Activated naive CD8-positive, alpha-beta T cell treated with anti-CD3 and anti-CD28 coated beads, Interleukin-2, amount 10 ng/mL, durations not matched to agents 7 days and 5 days (primary cell): ENCODE measurements at regions not wholly inside any gene's neighbourhood (a gene's known extent, or its start where the extent isn't known, plus 50 kb on each side); places are given as distances from the start of the nearest gene placed in this dataset.

Source experiments
- ATAC-seq: fragments of 150-1000 bp; cut with Tn5 transposase; one replicate; pipeline ENCODE4 v1.10.0; 2021; ENCODE audit warnings: low read depth, moderate library complexity
- POLR2A ChIA-PET: fragments of 350-600 bp; sonication (Branson Sonifier 250); formaldehyde crosslinking; loops from one replicate; lab custom pipeline; 2021; ENCODE audit warnings: antibody characterized with exemption; lab: Charles Lee
- DNase-seq: peaks from one replicate; pipeline ENCODE4 v3.0.0; 2021
- H3K27ac Mint-ChIP-seq: one replicate; pipeline ENCODE4 v1.8.0; 2022; ENCODE audit warnings: mild to moderate bottlenecking, mixed read lengths
- H3K27me3 Mint-ChIP-seq: one replicate; pipeline ENCODE4 v1.8.0; 2022; ENCODE audit warnings: mild to moderate bottlenecking, moderate library complexity, mixed read lengths
- H3K36me3 Mint-ChIP-seq: one replicate; pipeline ENCODE4 v1.8.0; 2021; ENCODE audit warnings: mild to moderate bottlenecking, mixed read lengths
- H3K4me1 Mint-ChIP-seq: one replicate; pipeline ENCODE4 v1.8.0; 2021; ENCODE audit warnings: mixed read lengths
- H3K4me3 Mint-ChIP-seq: one replicate; pipeline ENCODE4 v1.8.0; 2022; ENCODE audit warnings: mild to moderate bottlenecking, moderate library complexity, mixed read lengths
- H3K9me3 Mint-ChIP-seq: one replicate; pipeline ENCODE4 v1.8.0; 2021; ENCODE audit warnings: mixed read lengths

DNA sequence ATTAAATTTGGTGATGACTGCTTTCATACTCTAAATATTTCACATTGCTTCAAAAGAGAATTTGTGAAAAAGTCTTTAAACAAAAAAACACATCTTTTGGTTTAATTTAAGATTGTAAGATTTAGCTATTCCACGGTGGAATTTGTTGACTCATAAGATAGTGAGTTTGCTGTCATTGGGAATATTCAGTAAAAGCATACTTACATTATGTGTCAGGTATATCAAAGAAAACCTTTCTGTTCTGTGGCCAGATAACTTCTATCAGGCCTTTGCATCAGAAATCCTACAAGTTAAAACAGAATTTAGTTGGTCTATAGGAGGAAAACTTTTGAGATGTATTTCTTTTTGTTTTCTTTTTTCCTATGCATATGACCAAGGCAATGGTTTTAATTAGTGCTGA is 148.8 kb upstream of the E2F7 start:
- H3K36me3 Mint-ChIP-seq: no peaks in the 10 kb centered on the region
- DNase-seq: no peak
- no peak overlapping the region for H3K4me3 Mint-ChIP-seq
- H3K4me1 Mint-ChIP-seq: no peaks in the 10 kb centered on the region
- H3K27me3 Mint-ChIP-seq: no peaks in the 10 kb centered on the region
- ATAC-seq: no peak
- no peak overlapping the region for H3K27ac Mint-ChIP-seq
- POLR2A ChIA-PET: no interaction called here
- peaks cover 7% of the 10 kb centered on the region for H3K9me3 Mint-ChIP-seq

DNA sequence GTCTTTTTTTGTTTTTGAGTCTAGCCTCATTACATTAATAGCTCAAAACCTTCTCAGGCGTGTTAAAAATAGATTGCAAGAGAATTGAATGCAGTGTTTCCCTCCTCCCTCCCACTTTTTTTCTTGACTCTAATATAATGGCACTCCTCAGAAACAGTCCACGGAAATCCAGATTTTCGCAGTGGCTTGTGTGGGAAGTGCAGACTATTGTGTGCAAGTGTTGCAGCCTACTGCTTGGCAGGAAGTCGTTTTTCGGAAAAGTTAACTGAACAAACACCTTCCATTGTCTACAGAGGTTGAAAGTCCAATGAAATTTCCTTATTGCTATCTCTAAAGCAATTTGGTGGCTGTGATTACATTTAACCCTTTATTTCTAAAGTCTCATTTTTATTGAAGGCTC is 147.9 kb upstream of the E2F7 start:
- ATAC-seq (no peak), DNase-seq (no peak)
- H3K27me3 Mint-ChIP-seq: no peaks in the 10 kb centered on the region
- H3K4me1 Mint-ChIP-seq: no peaks in the 10 kb centered on the region
- H3K27ac Mint-ChIP-seq: no peak overlapping the region
- H3K36me3 Mint-ChIP-seq: no peaks in the 10 kb centered on the region
- H3K4me3 Mint-ChIP-seq: no peak overlapping the region
- POLR2A ChIA-PET: no interaction called here
- peaks cover 7% of the 10 kb centered on the region for H3K9me3 Mint-ChIP-seq

DNA sequence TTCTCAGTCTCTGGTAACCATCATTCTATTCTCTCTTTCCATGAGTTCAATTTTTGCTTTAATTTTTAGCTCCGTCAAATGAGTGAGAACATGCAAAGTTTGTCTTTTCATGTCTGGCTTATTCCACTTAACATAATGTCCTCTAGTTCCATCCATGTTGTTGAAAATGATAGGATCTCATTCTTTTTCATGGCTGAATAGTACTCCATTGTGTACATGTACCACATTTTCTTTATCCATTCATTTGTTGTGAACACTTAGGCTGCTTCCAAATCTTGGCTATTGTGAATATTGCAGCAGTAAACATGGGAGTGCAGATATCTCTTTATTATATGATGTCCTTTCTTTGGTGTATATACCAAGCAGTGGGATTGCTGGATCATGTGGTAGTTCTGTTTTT is 145.4 kb upstream of the E2F7 start:
- no peak overlapping the region for H3K4me3 Mint-ChIP-seq
- no peaks in the 10 kb centered on the region for H3K4me1 Mint-ChIP-seq
- ATAC-seq (no peak), DNase-seq (no peak)
- no peaks in the 10 kb centered on the region for H3K36me3 Mint-ChIP-seq
- no peak overlapping the region for H3K27ac Mint-ChIP-seq
- H3K9me3 Mint-ChIP-seq: peaks cover 7% of the 10 kb centered on the region
- H3K27me3 Mint-ChIP-seq: no peaks in the 10 kb centered on the region
- POLR2A ChIA-PET: no interaction called here

DNA sequence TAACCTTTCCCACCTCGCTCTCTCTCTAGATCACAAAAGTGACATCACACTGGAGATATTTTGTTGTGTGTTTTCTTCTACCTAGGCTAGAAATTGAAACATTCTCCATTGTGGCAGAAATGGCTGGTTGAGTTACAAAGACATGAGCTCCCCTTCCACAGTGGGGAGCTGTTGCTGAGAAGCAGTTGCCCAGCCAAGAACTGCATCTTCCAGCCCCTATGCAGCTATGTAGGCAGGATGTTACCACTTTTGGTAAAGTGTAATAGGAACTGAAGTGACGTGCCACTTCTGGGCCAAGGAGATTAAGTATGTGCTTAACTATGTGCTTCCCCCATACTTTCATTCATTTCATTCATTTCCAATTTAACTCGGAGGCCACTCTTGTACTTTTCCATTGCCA is 138.7 kb upstream of the E2F7 start:
- Mint-ChIP-seq H3K27ac (no peak overlapping the region), H3K27me3 (no peaks in the 10 kb centered on the region), H3K36me3 (no peaks in the 10 kb centered on the region), H3K9me3 (peaks cover 1% of the 10 kb centered on the region), H3K4me1 (no peaks in the 10 kb centered on the region), H3K4me3 (no peak overlapping the region)
- ATAC-seq: no peak
- no peak for DNase-seq
- POLR2A ChIA-PET: no interaction called here

DNA sequence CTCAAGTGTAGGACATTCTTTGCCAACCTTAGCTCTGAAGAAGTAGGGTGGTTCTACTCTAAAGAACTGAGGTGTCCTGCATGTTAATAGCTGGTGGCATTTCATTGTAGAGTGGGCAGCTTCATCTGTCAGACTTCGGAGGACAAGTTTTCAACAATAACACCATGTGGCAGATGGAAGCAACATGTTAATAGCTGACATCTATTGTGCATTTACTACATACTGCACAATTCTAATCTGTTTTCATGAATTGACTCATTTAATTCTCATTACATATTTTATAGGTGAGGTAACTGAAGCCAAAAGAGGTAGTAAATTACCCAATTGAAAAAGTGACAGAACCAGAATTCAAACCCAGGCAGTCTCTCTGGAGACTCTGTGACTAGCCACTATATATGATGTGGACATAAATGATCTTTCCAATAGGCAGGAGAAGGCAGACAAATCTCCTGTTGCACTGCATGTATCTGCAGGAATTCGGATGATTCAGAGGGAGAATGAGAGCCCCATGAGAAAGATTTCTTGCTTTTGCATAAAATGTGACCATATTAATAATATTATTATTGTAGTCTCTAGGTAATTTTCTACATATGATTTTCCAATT is 137.2 kb upstream of the E2F7 start:
- Mint-ChIP-seq H3K4me1 (no peaks in the 10 kb centered on the region), H3K4me3 (no peak overlapping the region), H3K36me3 (no peaks in the 10 kb centered on the region), H3K27ac (no peak overlapping the region), H3K9me3 (peaks cover 1% of the 10 kb centered on the region), H3K27me3 (no peaks in the 10 kb centered on the region)
- ATAC-seq: no peak
- no peak for DNase-seq
- POLR2A ChIA-PET: no interaction called here

DNA sequence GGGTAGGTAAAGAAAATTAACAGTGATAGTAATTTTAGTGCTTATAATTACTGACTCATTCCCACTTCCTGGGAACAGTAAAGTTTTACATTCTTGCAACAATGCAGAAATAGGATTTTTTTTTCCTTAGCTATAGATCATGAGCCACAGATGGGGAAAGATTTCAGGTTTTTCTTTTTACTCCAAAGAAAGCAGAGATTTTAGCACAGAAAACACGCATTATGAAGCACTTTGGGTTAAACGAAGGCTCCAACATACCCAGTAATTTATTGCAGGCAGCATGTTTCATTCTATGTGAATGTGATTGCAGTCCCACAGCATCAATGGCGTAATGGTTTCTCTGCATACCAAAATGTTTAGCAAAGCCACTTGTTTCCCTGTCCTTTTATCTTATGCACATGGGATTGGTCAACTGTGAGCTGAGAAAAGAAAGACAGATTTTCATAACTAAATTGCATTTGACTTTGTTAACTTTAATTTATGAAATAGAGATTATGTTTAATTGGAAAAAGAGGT is 124.6 kb upstream of the E2F7 start:
- Mint-ChIP-seq H3K4me1 (no peaks in the 10 kb centered on the region), H3K27me3 (no peaks in the 10 kb centered on the region), H3K27ac (no peak overlapping the region), H3K4me3 (no peak overlapping the region), H3K9me3 (no peaks in the 10 kb centered on the region), H3K36me3 (no peaks in the 10 kb centered on the region)
- DNase-seq (no peak), ATAC-seq (no peak)
- POLR2A ChIA-PET: no interaction called here

DNA sequence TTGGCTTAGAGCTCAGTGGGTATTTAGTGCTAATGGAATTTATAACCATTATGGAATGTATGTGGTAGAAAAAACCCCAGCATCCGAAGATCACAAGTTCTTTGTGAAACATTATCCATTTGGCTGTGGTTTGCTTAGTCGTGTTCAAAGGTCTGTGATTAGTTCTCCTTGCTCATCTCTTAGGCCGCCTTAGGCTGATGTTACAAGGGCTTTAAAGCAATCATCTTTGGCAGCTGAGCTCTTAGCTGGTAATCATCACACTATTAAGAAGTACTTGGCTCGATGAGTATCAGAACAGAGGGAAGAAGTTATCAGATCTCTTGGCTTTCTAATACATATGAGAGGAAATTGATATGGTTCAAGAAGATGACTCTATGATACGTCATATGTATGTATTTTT is 124.1 kb upstream of the E2F7 start:
- DNase-seq (no peak), ATAC-seq (no peak)
- Mint-ChIP-seq H3K27ac (no peak overlapping the region), H3K4me3 (no peak overlapping the region), H3K27me3 (no peaks in the 10 kb centered on the region), H3K4me1 (no peaks in the 10 kb centered on the region), H3K9me3 (no peaks in the 10 kb centered on the region), H3K36me3 (no peaks in the 10 kb centered on the region)
- POLR2A ChIA-PET: no interaction called here

DNA sequence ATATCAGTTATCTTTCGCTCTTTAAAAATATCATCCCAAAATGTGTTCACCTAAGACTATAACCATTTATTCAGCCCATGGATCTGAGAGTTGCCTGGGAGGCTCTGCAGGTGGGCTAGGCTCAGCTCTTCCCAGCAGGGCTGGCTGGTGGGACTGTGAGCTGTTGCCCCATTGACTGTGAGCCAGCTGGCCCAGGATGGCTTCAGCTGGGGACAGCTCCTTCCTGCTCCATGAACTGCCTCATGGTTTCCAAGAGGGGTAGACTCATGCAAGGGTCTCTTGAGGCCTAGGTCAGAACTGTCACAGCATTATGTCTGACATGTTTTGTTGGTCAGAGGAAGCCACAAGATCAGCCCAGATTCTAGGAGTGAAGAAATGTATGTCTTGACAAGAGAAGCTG is 114.1 kb upstream of the E2F7 start:
- Mint-ChIP-seq H3K36me3 (no peaks in the 10 kb centered on the region), H3K4me3 (no peak overlapping the region), H3K9me3 (no peaks in the 10 kb centered on the region), H3K27me3 (no peaks in the 10 kb centered on the region), H3K4me1 (no peaks in the 10 kb centered on the region), H3K27ac (no peak overlapping the region)
- no peak for ATAC-seq
- DNase-seq: no peak
- POLR2A ChIA-PET: no interaction called here

DNA sequence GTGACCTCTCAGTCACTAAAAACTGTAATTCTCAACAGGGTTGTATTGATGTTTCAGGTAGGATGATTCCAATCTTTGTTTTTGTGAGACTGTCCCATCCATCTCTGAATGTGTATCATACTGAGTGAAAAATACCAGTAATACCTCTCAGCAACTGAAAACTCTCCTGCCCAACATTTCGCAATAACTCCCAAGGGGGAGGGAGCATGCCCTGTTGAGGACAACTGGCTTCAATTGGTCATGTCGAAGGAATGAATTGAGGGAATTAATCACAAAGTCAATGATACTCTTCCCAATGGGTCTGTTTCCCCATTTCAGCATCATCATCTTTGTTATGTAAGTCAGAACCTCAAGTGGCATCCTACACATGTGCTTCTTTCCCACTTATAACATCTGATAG is 102.4 kb upstream of the E2F7 start:
- POLR2A ChIA-PET: no interaction called here
- ATAC-seq (no peak), DNase-seq (no peak)
- Mint-ChIP-seq H3K9me3 (peaks cover 1% of the 10 kb centered on the region), H3K36me3 (no peaks in the 10 kb centered on the region), H3K4me1 (no peaks in the 10 kb centered on the region), H3K27ac (no peak overlapping the region), H3K4me3 (no peak overlapping the region), H3K27me3 (no peaks in the 10 kb centered on the region)

DNA sequence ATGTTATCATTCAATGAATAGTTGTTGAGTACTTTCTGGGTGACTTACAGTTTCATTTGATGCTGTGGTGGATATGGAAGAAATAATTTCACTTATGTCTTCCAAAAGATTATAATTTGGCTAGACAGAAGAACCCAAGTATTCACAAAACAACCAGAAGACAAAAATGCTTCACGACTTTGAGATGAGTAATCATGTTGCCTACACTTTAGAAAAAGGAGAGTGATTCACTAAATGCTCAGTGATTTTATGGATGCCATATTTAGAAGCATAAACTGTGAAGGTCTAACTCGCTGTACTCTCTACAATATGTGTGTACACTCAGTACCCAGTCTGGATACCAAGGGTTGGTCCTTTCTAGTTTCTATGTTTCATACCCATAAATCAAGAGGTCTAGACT is 101.3 kb upstream of the E2F7 start:
- DNase-seq: no peak
- H3K4me3 Mint-ChIP-seq: no peak overlapping the region
- H3K9me3 Mint-ChIP-seq: peaks cover 1% of the 10 kb centered on the region
- peaks cover 2% of the 10 kb centered on the region for H3K27me3 Mint-ChIP-seq
- no peak overlapping the region for H3K27ac Mint-ChIP-seq
- POLR2A ChIA-PET: no interaction called here
- H3K36me3 Mint-ChIP-seq: no peaks in the 10 kb centered on the region
- no peaks in the 10 kb centered on the region for H3K4me1 Mint-ChIP-seq
- ATAC-seq: no peak

DNA sequence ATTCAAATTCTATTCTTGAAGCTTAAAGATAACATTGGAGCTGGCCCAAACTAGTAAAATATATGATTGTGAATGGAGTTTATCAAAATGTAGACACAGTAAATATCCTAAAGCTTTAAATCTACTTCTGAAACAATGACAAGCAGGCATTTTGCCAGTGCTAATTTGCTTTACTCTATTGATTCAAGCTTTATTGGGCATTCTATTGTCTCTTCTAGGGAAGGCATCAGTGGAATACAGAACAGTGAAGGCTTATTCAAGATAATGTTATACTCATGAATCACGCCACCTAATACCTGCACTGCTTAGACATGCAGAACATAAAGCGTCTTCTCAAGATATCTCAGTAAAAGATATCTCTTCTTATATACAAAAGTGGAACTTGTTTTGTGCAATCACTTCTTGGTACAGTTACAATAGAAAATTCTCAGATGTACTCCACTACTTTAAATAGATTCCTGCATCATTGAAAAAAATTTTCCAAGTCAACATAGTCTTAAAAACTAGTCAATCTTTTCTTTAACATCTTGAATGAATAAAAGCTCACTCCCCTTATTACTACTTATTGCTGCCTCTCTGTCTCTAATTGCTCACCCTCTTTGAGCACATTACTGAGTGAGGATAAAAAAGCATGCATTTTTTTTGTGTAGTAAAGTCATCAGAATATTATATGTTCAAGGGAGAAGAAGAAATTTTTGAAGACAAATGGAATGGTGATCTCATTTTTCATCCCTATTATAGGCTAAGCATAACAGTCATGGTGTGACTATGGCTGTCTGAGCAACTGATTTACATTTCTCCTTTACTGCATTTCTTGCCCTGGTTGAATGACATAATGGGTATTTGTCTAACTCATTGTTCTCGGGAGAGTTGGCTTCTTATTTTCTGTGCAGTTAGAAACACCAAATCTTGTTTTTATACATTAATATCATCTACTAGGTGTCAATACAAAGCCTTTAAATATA is 98.0 kb upstream of the E2F7 start:
- Mint-ChIP-seq H3K4me3 (no peak overlapping the region), H3K9me3 (peaks cover 1% of the 10 kb centered on the region), H3K27ac (no peak overlapping the region), H3K36me3 (no peaks in the 10 kb centered on the region), H3K4me1 (no peaks in the 10 kb centered on the region), H3K27me3 (peaks cover 2% of the 10 kb centered on the region)
- DNase-seq (no peak), ATAC-seq (no peak)
- POLR2A ChIA-PET: no interaction called here

DNA sequence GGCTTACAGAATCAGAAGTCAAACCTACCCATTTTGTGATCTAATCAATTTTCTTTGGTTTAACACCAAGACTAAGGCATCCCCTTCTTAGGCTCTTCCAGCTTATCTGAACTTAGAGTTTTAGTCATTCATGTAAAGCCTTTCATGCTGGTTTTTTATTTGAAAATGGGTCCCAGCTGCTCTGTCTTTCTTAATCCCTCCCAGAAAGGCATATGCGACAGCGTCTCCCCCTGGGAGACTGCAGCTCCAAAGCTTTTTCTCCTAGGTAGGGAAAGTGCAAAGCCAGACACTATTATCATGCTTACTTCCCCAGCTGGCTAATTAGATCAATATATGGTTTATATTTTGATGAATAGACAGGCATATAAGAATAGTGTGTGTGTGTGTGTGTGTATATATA is 96.6 kb upstream of the E2F7 start:
- DNase-seq: no peak
- Mint-ChIP-seq H3K36me3 (no peaks in the 10 kb centered on the region), H3K27me3 (peaks cover 2% of the 10 kb centered on the region), H3K4me1 (no peaks in the 10 kb centered on the region), H3K4me3 (no peak overlapping the region), H3K27ac (no peak overlapping the region), H3K9me3 (peaks cover 1% of the 10 kb centered on the region)
- no peak for ATAC-seq
- POLR2A ChIA-PET: no interaction called here

DNA sequence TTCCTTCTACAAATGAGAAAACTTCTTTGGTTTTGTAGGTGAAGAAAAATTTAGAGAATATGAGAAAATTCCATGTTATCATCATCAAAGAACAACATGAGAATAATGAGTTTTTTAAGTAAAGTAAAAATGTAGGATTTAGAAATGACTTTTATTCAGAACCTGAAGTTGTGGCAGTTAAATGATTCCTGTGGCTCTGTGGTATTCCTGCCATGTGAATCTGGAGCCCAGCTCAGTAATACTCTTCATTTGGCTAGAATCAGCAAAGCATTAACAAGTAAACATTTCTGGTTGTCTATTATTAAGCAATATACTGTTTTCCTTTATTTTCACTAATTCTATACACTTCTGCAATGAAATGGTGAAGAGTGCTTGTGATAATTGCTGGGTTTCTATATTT is 95.6 kb upstream of the E2F7 start:
- no peak overlapping the region for H3K4me3 Mint-ChIP-seq
- ATAC-seq (no peak), DNase-seq (no peak)
- POLR2A ChIA-PET: no interaction called here
- H3K9me3 Mint-ChIP-seq: peaks cover 1% of the 10 kb centered on the region
- no peaks in the 10 kb centered on the region for H3K36me3 Mint-ChIP-seq
- H3K27ac Mint-ChIP-seq: no peak overlapping the region
- H3K4me1 Mint-ChIP-seq: no peaks in the 10 kb centered on the region
- peaks cover 2% of the 10 kb centered on the region for H3K27me3 Mint-ChIP-seq

DNA sequence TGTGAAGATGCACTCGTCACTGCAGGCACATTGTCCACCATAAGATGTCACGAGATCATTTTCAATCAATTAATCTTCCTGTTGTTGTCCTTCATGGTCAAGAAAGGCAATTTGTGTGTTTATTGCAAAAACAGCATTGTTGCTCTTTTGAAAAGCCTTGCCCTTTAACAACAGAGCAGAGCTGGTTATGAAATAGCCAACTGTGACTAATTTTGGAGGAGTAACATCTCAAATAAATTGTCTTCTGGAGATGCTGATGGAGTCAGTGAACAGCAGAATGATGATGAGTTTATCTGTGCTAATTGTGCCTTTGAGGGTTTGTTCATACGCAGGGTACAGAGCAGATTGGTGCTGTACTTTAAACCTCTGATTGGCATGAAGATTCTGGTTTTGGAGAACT is 88.3 kb upstream of the E2F7 start:
- H3K9me3 Mint-ChIP-seq: no peaks in the 10 kb centered on the region
- POLR2A ChIA-PET: no interaction called here

More for the DNA sequence above, 88.3 kb upstream of the E2F7 start:
- H3K27me3 Mint-ChIP-seq: no peaks in the 10 kb centered on the region
- no peak overlapping the region for H3K4me3 Mint-ChIP-seq
- DNase-seq (no peak), ATAC-seq (no peak)
- H3K27ac Mint-ChIP-seq: no peak overlapping the region
- no peaks in the 10 kb centered on the region for H3K4me1 Mint-ChIP-seq
- H3K36me3 Mint-ChIP-seq: no peaks in the 10 kb centered on the region
